ENCODE measurements at regions not wholly inside any gene's neighbourhood (a gene's known extent, or its start where the extent isn't known, plus 50 kb on each side); places are given as distances from the start of the nearest gene placed in this dataset.

DNA sequence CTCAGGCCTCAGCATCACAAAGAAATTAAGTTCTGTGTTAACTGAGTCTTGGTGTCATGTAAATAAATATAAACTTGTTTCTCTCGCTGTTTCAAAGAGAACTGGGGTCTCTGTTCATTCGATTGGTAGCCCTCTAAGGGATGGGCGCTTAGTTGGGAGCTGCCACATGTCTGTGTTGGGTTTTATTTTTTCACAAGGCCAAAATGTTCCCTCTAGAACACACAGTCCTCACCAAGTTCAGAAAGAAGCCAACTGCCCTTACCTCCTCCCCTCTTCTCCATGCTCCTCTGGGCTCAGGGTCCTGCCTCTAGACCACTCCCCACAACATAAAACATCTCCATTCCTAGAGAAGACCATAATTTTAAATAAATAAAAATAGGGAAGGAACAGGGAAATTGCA is 490.9 kb downstream of the TNS1 start:
- H3K4me3 ChIP-seq = no peak overlapping the region
- DNase-seq = no peak
- peaks cover 0 to 10% (median 6%) of the 10 kb centered on the region in 3 donors for H3K4me1 ChIP-seq
- 63 to 80% methylated on average over 3 of the region's 3 CpGs for WGBS, 2 donors
- H3K27me3 ChIP-seq = no peaks in the 10 kb centered on the region
- H3K36me3 ChIP-seq = no peaks in the 10 kb centered on the region
- H3K9me3 ChIP-seq = no peaks in the 10 kb centered on the region
- intact Hi-C loops (cut with DNase I) = loop anchor here (5.0 kb wide), 1 partner anchor 815 kb away; the partner anchor contains the start of gene IGFBP5
- H3K27ac ChIP-seq = no peak overlapping the region
- TF ChIP-seq, protein P1, sequence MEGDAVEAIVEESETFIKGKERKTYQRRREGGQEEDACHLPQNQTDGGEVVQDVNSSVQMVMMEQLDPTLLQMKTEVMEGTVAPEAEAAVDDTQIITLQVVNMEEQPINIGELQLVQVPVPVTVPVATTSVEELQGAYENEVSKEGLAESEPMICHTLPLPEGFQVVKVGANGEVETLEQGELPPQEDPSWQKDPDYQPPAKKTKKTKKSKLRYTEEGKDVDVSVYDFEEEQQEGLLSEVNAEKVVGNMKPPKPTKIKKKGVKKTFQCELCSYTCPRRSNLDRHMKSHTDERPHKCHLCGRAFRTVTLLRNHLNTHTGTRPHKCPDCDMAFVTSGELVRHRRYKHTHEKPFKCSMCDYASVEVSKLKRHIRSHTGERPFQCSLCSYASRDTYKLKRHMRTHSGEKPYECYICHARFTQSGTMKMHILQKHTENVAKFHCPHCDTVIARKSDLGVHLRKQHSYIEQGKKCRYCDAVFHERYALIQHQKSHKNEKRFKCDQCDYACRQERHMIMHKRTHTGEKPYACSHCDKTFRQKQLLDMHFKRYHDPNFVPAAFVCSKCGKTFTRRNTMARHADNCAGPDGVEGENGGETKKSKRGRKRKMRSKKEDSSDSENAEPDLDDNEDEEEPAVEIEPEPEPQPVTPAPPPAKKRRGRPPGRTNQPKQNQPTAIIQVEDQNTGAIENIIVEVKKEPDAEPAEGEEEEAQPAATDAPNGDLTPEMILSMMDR (IDR thresholded peaks at IDR 0.05) = no peak
- no peak for TF ChIP-seq POLR2A (IDR thresholded peaks at IDR 0.05)

DNA sequence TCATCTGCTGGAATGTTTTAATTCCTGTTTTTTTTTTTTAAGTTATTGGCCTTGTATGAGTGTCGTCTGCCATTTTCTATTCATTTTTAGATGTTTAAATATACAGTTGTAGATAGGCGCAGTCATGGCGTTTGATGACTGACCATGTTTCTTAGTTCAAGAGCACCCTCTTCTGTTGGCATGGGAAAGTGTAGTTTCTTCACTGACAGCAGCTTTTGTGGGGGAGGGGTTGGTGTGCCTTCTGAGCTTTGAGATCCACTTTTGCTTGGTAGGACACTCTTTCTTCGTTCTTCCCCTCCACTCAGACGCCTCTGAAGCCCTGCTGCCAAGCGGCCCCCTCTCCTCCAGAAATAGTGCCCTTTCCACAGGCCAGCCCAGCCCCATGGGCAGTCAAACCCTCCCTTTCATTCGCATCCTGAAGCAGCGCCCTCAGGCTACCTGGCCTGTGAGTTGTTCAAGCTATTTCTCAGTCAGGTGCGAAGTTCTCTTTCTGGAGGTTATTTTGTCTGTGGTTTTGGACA is 492.0 kb downstream of the TNS1 start:
- Histone ChIP-seq H3K27ac (no peak overlapping the region), H3K4me3 (no peak overlapping the region), H3K27me3 (no peaks in the 10 kb centered on the region), H3K9me3 (no peaks in the 10 kb centered on the region), H3K36me3 (no peaks in the 10 kb centered on the region), H3K4me1 (peaks cover 0 to 10% (median 6%) of the 10 kb centered on the region in 3 donors)
- TF ChIP-seq POLR2A (IDR thresholded peaks at IDR 0.05) = no peak
- TF ChIP-seq, protein P1 (IDR thresholded peaks at IDR 0.05) = peak; percentile 22 to 82 (median 64)
- 14 to 28% methylated on average over 8 to 9 of the region's 9 CpGs for WGBS, 2 donors
- intact Hi-C loops (cut with DNase I) = loop anchor here (5.0 kb wide), 1 partner anchor 814 kb away; the partner anchor contains the start of gene IGFBP5
- DNase-seq = no peak

GRCh38 chr2:217505303-217505702 is 497.5 kb downstream of the TNS1 start:
- TF ChIP-seq, protein P1 (IDR thresholded peaks at IDR 0.05) = no peak
- TF ChIP-seq POLR2A (IDR thresholded peaks at IDR 0.05) = no peak
- Histone ChIP-seq H3K4me1 (peaks cover 0 to 1% (median 0%) of the 10 kb centered on the region in 3 donors), H3K9me3 (no peaks in the 10 kb centered on the region), H3K27me3 (no peaks in the 10 kb centered on the region), H3K4me3 (no peak overlapping the region), H3K27ac (no peak overlapping the region), H3K36me3 (no peaks in the 10 kb centered on the region)
- intact Hi-C loops (cut with DNase I) = no loop called here
- 85 to 100% methylated on average over 1 of the region's 1 CpG for WGBS, 2 donors
- DNase-seq = no peak

- no peaks in the 10 kb centered on the region for H3K36me3 ChIP-seq
- H3K4me1 ChIP-seq = no peaks in the 10 kb centered on the region
- no peak overlapping the region for H3K4me3 ChIP-seq
- intact Hi-C loops (cut with DNase I) = no loop called here
- H3K27me3 ChIP-seq = no peaks in the 10 kb centered on the region
- 75% methylated on average over 2 of the region's 2 CpGs for WGBS, 2 donors
- no peak for TF ChIP-seq POLR2A (IDR thresholded peaks at IDR 0.05)
- TF ChIP-seq, protein P1 (IDR thresholded peaks at IDR 0.05) = no peak
- no peak overlapping the region for H3K27ac ChIP-seq
- DNase-seq = no peak
- H3K9me3 ChIP-seq = no peaks in the 10 kb centered on the region
Observed at GRCh38 chr2:217501887-217502286, 500.9 kb downstream of the TNS1 start.

- no peak for TF ChIP-seq POLR2A (IDR thresholded peaks at IDR 0.05)
- TF ChIP-seq, protein P1 (IDR thresholded peaks at IDR 0.05) = no peak
- intact Hi-C loops (cut with DNase I) = no loop called here
- Histone ChIP-seq H3K36me3 (no peaks in the 10 kb centered on the region), H3K4me1 (no peaks in the 10 kb centered on the region), H3K4me3 (no peak overlapping the region), H3K27ac (no peak overlapping the region), H3K9me3 (no peaks in the 10 kb centered on the region), H3K27me3 (no peaks in the 10 kb centered on the region)
- 72 to 75% methylated on average over 3 of the region's 3 CpGs for WGBS, 2 donors
- no peak for DNase-seq
Observed at GRCh38 chr2:217497843-217498377, 504.9 kb downstream of the TNS1 start.
